Keratinocyte (primary cell): ENCODE measurements at regions not wholly inside any gene's neighbourhood (a gene's known extent, or its start where the extent isn't known, plus 50 kb on each side); places are given as distances from the start of the nearest gene placed in this dataset.

Experiments
- DNase-seq: peaks from one replicate; pipeline ENCODE4 v3.0.0-alpha.2; 2011; ENCODE audit warnings: low read depth, missing footprints, low spot score
- FAIRE-seq: peaks from 2 replicates; lab custom pipeline; 2011; peaks lifted over from hg19 to GRCh38; lab: Jason Lieb, UNC
- H2AFZ ChIP-seq: 2 replicates; pipeline ENCODE4 v1.6.0; 2012; ENCODE audit warnings: low read length, control low read depth, inconsistent platforms; ENCODE audit not compliant: control insufficient read depth
- H3K27ac ChIP-seq: 2 replicates; pipeline ENCODE4 v1.5.1; 2011; ENCODE audit warnings: low read length; ENCODE audit not compliant: control insufficient read depth, insufficient read depth
- H3K27me3 ChIP-seq: 3 replicates; pipeline ENCODE4 v1.6.0; 2011; ENCODE audit warnings: low read length; ENCODE audit not compliant: control insufficient read depth, insufficient read depth; ENCODE audit errors: extremely low read depth
- H3K36me3 ChIP-seq, 2 experiments: 2 replicates in 1 of 2; 3 replicates in 1 of 2; pipeline ENCODE4 v1.5.1; 2011; ENCODE audit warnings: low read length in 2 of 2, mild to moderate bottlenecking in 1 of 2; ENCODE audit not compliant: control insufficient read depth in 2 of 2, insufficient read depth in 2 of 2; ENCODE audit errors: extremely low read depth in 1 of 2
- H3K4me1 ChIP-seq: 3 replicates; pipeline ENCODE4 v1.5.1; 2011; ENCODE audit warnings: low read length; ENCODE audit not compliant: control insufficient read depth, insufficient read depth; ENCODE audit errors: extremely low read depth
- H3K4me2 ChIP-seq: 3 replicates; pipeline ENCODE4 v1.6.0; 2011; ENCODE audit warnings: low read depth, low read length; ENCODE audit not compliant: control insufficient read depth, insufficient read depth; ENCODE audit errors: extremely low read depth
- H3K4me3 ChIP-seq, 3 experiments: fragments of 200-600 bp in 1 of 3; sonication (generic) in 1 of 3; 2 replicates in 2 of 3; 3 replicates in 1 of 3; pipeline ENCODE4 v1.5.1; 2011 to 2016; ENCODE audit warnings: low read length in 3 of 3, mild to moderate bottlenecking in 3 of 3, control low read depth in 2 of 3, inconsistent platforms in 1 of 3, low read depth in 1 of 3, mixed read lengths in 1 of 3, mixed run types in 1 of 3, moderate library complexity in 1 of 3; ENCODE audit not compliant: control insufficient read depth in 2 of 3, insufficient read depth in 2 of 3; ENCODE audit errors: extremely low read depth in 1 of 3
- H3K79me2 ChIP-seq: 2 replicates; pipeline ENCODE4 v1.6.0; 2012; ENCODE audit warnings: low read length; ENCODE audit not compliant: control insufficient read depth, insufficient read depth
- H3K9ac ChIP-seq: 3 replicates; pipeline ENCODE4 v1.6.0; 2011; ENCODE audit warnings: low read length; ENCODE audit not compliant: control insufficient read depth, insufficient read depth; ENCODE audit errors: extremely low read depth
- H3K9me1 ChIP-seq: 3 replicates; pipeline ENCODE4 v1.6.0; 2011; ENCODE audit warnings: low read length; ENCODE audit not compliant: control insufficient read depth, insufficient read depth; ENCODE audit errors: extremely low read depth
- H3K9me3 ChIP-seq: 2 replicates; pipeline ENCODE4 v1.5.1; 2012; ENCODE audit warnings: low read depth, low read length; ENCODE audit not compliant: control insufficient read depth
- H4K20me1 ChIP-seq: 3 replicates; pipeline ENCODE4 v1.6.0; 2011; ENCODE audit warnings: low read length; ENCODE audit not compliant: control insufficient read depth, insufficient read depth; ENCODE audit errors: extremely low read depth
- EZH2 ChIP-seq: IDR thresholded peaks from one replicate; pipeline ENCODE4 v1.6.1; 2012; ENCODE audit warnings: inconsistent platforms, mild to moderate bottlenecking, low read length, moderate library complexity
- dilution Hi-C: fragments of 300-500 bp; cut with MboI; formaldehyde crosslinking; loops from one replicate; pipeline ENCODE4 v1.7.0; 2020; ENCODE audit warnings: low sequenced_read_pairs; ENCODE audit not compliant: extremely low pct_ligation_motif_present
- TF ChIP-seq, protein P1 (sequence below), 3 experiments: IDR thresholded peaks in 1 of 3; conservative IDR thresholded peaks in 1 of 3; optimal IDR thresholded peaks in 1 of 3; 2 replicates in 2 of 3; 3 replicates in 1 of 3; pipeline versions ENCODE3 to v1.5.1; 2011; ENCODE audit warnings: low read length in 3 of 3, mild to moderate bottlenecking in 3 of 3, moderate library complexity in 2 of 3, control low read depth in 1 of 3, inconsistent platforms in 1 of 3; ENCODE audit not compliant: insufficient read depth in 2 of 3; ENCODE audit errors: extremely low read depth in 1 of 3

DNA sequence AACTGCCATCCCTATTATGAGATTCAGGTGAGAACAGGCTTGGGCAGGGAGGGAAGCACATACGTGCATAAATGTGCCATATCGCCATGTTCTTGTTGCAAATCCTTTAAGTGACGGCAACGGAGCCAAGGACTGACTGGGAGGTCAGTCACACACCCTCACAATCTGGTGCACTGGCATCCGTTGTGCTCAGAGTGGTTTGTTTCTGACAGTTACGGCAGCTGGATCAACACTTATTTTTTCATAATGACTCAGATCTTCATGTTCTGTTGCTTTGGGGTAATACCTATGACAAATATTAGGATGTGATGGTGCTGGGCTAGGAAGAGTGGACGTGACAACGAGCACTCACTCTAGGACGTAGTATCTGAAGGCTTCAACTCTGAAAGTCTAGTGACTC, 56.2 kb upstream of the PREP start:
- DNase-seq (peak; percentile 77), FAIRE-seq (peak; percentile 93)
- Histone ChIP-seq H3K27me3 (no peaks in the 10 kb centered on the region), H2AFZ (peak overlapping the region; percentile 25), H3K4me1 (peaks cover 12% of the 10 kb centered on the region), H3K9ac (no peak overlapping the region), H3K27ac (peak overlapping the region; percentile 83), H3K36me3 (no peaks in the 10 kb centered on the region), H3K79me2 (no peaks in the 10 kb centered on the region), H3K4me2 (peak overlapping the region; percentile 63), H3K9me1 (no peaks in the 10 kb centered on the region), H4K20me1 (no peaks in the 10 kb centered on the region), H3K4me3 (no peak overlapping the region), H3K9me3 (peaks cover 1% of the 10 kb centered on the region)
- no peak for TF ChIP-seq EZH2
- TF ChIP-seq, protein P1, sequence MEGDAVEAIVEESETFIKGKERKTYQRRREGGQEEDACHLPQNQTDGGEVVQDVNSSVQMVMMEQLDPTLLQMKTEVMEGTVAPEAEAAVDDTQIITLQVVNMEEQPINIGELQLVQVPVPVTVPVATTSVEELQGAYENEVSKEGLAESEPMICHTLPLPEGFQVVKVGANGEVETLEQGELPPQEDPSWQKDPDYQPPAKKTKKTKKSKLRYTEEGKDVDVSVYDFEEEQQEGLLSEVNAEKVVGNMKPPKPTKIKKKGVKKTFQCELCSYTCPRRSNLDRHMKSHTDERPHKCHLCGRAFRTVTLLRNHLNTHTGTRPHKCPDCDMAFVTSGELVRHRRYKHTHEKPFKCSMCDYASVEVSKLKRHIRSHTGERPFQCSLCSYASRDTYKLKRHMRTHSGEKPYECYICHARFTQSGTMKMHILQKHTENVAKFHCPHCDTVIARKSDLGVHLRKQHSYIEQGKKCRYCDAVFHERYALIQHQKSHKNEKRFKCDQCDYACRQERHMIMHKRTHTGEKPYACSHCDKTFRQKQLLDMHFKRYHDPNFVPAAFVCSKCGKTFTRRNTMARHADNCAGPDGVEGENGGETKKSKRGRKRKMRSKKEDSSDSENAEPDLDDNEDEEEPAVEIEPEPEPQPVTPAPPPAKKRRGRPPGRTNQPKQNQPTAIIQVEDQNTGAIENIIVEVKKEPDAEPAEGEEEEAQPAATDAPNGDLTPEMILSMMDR (optimal IDR thresholded peaks at IDR 0.05 in 1 of 3, IDR thresholded peaks at IDR 0.05 in 1 of 3, conservative IDR thresholded peaks at IDR 0.05 in 1 of 3; ENCODE audit: extremely low read depth in 1 of 3, insufficient read depth in 2 of 3, low read length in 3 of 3), result no peak
- dilution Hi-C loops, result no loop called here

DNA sequence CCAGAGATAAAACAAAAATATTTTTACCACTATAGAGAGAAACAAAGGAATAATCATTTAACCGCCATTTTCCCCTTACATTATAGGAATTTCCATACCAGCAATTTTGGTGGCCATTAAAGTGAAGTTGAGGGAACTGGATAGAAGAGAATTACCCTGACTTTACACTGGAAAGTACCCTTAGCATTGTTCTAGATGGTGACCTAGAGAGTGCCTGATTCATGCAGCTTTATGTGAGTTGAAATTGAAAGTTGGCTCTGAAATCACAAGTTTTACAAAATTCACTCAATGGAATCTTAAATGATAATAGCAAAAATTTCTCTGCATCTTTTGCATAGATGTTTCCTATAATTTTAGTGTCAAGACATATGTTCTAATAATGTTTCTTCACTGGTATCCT, 55.7 kb upstream of the PREP start:
- H3K27ac ChIP-seq, result peak overlapping the region; percentile 83
- no peaks in the 10 kb centered on the region for H3K27me3 ChIP-seq
- H3K9ac ChIP-seq, result no peak overlapping the region
- peaks cover 12% of the 10 kb centered on the region for H3K4me1 ChIP-seq
- no peaks in the 10 kb centered on the region for H3K79me2 ChIP-seq
- no peak for DNase-seq
- no peak for FAIRE-seq
- H4K20me1 ChIP-seq, result no peaks in the 10 kb centered on the region
- no peaks in the 10 kb centered on the region for H3K9me1 ChIP-seq
- H3K36me3 ChIP-seq, result no peaks in the 10 kb centered on the region
- no peak for TF ChIP-seq EZH2
- TF ChIP-seq, protein P1 (optimal IDR thresholded peaks at IDR 0.05 in 1 of 3, IDR thresholded peaks at IDR 0.05 in 1 of 3, conservative IDR thresholded peaks at IDR 0.05 in 1 of 3; ENCODE audit: extremely low read depth in 1 of 3, insufficient read depth in 2 of 3, low read length in 3 of 3), result no peak
- H2AFZ ChIP-seq, result no peak overlapping the region
- dilution Hi-C loops, result no loop called here
- H3K4me3 ChIP-seq, result no peak overlapping the region
- peaks cover 1% of the 10 kb centered on the region for H3K9me3 ChIP-seq
- H3K4me2 ChIP-seq, result peak overlapping the region; percentile 63
